GM19467 (cell line): ENCODE measurements at regions not wholly inside any gene's neighbourhood (a gene's known extent, or its start where the extent isn't known, plus 50 kb on each side); places are given as distances from the start of the nearest gene placed in this dataset.
"Not testable (repeated sequence)": the region's sequence is repeated elsewhere in the genome, so short reads cannot be mapped to it uniquely, and the experiment has no call there.

Source experiments
- ATAC-seq: cut with Tn5 transposase; IDR thresholded peaks from one replicate; pipeline ENCODE4 v1.9.1; 2021; ENCODE audit warnings: mild to moderate bottlenecking, moderate library complexity; ENCODE audit not compliant: unreplicated experiment

DNA sequence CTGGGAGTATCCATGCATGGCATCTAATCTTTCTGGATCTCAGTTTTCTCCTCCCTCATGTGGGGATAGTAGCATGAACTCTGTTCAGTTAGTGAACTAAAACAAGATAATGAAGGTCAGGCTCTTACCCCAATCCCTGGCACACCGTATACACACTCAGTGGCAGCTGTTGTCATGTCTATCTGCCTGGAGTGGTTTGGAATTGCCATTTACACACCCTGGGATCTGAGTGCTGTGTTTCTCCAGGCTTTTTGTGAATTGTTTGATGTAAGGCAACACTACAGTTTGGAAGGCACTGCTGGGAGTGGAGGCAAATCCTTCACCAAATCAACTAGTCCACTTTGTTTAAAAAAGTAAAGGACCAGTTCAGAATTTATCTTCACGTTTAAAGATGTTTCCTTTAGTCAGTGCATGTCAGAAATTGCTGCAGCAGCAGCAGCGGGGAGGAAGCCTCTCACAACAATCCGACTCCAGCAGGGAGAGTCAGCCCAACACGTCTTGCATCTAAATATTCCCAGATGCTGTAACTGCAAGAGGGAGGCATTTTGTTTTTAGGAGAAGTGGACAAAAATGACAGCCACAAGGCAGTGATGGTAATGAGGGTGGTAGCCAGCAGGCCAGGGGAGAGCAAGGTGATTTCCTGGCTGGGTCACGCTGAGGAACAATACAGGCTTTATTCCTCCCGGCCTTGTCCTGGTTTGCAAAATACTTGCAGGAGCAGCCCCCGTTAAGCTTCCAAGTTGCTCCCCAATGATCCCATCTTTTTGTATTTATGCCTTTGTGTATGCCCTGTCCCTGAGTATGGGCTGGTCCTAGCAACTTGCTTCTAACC is 128.5 kb upstream of the LRIG1 start:
- ATAC-seq = no peak

DNA sequence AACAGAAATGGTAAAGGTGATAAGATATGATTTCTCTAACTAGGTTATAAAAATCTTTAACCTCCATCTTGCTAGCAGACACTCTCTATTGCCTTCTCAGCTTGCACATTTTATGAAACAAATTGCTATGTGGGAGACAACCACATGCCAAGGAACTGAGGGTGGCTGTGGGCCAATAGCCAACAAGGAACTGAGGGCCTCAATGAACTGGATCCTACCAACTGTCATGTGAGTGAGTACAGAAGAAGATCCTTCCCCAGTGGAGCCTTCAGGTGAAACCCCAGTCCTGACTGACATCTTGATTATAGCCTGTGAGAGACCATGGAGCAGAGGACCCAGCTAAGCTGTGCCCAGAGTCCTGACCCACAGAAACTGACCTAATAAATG is 129.2 kb upstream of the LRIG1 start:
- no peak for ATAC-seq

DNA sequence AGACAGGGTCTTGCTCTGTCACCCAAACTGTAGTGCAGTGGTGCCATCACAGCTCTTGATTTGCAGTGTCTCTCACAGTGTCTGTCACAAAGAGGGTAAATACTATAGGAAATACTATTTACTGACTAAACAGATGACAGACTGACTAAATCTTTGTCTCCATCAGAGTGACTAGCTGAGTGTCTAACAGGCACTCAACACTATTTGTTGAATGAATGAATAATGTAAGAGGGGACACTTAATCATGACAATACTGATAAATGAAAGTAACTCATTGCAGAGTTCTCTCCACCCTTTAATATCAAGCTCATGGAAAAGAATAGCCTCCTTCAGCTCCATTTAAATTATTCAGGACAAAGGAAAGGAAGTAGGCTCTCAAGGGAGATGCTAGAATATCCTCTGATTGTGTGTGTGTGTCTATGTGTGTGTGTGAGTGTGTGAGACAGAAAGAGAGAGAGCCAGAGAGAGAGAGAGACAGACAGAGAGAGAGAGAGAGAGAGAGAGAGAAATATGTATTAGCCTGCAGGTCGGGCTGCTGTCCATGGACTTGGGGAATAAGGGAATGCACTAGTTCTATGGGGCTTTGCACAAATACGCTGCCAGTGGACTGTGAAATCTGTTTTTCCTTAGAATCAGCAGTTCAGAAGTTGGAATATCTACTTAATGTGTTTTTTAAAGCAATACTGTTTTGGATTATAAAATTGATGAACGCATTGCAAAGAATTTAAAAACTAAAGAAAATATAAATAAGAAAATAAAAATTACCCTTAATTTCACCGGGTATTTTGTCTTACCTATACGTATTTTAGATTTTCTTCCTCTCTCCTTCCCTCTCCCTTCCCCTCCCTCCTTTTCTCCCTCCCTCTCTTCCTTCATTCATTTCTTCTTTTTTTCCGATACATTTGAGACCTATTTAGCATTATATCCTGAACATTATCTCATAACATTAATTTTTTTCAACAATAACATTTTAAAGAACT is 132.9 kb upstream of the LRIG1 start:
- no peak for ATAC-seq

DNA sequence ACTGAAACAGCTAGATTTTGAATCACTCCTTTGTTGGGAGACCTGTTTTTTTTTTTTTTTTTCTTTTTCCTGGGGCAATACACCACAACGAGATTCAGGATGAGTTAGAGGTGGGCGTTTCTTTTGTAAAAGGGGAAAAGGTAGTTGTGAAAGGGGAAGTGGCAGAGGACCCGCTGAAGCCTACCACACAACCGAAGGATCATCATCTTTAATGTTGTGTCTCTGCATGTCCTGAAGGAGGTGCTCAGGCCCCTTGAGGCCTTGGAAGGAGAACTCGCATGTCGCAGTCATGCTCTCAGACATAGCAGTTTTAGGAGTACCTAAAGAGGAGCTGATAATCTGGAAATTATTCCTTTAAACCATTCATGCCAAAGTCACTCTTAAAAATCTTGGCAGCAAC is 137.9 kb upstream of the LRIG1 start:
- ATAC-seq = no peak

DNA sequence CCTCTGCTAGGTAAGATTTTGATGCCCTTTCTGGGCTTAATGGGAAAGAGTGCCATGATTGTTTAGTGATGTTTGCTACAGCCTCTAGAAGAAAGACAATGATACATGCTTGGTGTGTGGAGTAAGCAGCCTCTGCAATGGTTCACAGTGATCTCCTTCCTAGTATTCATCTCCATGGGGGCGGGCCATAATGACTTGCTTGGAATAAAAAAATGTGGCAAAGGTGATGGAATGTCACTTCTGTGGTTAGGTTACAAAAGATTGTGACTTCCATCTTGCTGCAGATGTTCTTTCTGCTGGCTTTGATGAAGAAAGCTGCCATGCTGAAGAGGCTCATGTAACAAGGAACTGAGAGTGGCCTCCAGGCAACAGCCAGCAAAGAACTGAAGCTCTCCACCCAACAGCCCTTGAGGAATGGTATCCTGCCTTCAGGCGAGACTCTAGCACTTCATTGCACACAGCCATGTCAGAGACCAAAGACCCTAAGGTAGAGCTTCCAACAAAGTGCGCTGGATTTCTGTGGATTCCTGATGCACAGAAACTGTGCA is 139.1 kb upstream of the LRIG1 start:
- ATAC-seq = no peak

DNA sequence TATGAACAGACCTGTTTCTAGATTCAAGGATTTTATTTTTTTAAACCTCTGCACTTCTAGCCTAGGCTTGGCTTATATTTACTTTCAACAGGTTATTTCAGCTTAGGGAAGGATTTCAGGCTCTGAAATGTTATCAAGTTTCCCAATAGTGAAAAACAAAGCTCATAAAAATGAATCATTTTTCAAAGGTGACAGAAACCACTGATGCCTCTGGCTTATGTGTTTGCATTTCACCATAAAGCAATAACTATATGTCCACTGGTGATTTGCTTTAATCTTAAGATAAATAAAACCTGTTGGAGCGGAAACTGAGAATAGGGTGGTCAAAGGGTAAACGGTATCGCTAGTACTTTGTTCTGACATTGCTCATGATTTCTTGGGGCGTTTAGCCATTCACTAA is 141.2 kb upstream of the LRIG1 start:
- no peak for ATAC-seq

DNA sequence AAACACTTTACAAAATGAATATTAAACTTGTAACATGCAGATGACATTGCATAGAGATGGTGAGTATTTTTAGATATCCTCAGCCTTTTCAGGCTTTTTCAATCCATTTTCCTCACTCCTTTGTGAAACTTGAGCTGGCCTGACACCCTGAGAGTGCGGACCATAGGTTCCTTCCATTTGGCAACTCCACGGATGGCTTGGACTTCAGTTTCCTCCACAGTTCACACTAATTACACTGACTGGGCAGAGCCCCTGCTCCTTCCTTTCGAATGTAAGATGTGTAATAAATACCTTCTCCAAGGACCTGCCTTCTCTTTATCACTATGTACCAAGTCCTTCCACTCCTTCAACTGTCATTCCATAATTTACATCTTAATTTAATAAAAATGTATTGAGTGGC is 141.7 kb upstream of the LRIG1 start:
- ATAC-seq = no peak

DNA sequence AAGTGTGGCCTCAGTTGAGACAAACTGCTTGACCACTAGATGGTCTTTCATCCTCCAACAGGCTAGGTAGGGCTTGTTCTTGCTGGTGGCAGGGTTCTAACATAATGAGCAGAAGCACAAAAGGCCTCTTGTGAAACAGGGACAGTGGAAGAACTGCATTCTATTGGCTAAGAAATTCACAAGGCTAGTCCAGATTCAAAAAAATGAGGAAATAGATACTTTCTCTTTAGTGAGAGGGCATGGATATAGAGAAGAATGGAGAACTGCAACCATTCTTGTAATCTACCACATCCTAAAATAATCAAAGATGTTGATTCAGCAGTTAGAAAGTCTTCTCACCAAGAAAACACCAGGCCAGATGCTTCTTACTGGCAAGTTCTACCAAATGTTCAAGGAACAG is 143.7 kb upstream of the LRIG1 start:
- ATAC-seq = no peak

DNA sequence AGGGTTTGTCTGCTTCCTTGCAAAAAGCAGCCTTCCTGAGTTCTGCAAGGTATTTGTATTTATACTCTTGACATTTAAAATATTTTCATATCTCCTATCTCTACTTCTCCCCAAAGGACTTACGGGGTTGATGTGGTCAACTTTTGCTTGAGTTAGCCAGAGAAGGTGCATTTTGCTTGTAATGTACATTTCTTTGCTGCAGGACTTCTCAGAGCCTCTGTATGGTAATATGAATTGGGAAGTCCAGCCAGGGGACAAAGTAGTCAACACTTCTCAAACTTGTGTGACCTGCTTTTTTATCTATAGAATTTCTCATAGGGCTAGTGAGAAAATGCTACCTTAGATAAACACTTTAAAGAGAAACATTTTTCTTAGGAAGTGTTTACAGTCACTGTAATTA is 148.2 kb upstream of the LRIG1 start:
- no peak for ATAC-seq

DNA sequence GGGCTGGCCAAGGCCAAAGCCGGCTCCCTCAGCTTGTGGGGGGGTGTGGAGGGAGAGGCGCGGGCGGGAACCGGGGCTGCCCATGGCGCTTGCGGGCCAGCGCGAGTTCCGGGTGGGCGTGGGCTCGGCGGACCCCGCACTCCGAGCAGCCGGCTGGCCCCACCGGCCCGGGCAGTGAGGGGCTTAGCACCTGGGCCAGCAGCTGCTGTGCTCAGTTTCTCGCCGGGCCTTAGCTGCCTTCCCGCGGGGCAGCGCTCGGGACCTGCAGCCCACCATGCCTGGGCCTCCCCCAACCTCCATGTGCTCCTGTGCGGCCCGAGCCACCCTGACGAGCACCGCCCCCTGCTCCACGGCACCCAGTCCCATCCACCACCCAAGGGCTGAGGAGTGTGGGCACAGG is 150.7 kb upstream of the LRIG1 start:
- not testable (repeated sequence) for ATAC-seq

DNA sequence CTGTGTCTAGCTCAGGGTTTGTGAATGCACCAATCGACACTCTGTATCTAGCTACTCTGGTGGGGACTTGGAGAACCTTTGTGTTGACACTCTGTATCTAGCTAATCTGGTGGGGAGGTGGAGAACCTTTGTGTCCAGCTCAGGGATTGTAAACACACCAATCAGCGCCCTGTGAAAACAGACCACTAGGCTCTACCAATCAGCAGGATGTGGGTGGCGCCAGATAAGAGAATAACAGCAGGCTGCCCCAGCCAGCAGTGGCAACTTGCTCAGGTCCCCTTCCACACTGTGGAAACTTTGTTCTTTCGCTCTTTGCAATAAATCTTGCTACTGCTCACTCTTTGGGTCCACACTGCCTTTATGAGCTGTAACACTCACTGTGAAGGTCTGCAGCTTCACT is 151.3 kb upstream of the LRIG1 start:
- not testable (repeated sequence) for ATAC-seq

DNA sequence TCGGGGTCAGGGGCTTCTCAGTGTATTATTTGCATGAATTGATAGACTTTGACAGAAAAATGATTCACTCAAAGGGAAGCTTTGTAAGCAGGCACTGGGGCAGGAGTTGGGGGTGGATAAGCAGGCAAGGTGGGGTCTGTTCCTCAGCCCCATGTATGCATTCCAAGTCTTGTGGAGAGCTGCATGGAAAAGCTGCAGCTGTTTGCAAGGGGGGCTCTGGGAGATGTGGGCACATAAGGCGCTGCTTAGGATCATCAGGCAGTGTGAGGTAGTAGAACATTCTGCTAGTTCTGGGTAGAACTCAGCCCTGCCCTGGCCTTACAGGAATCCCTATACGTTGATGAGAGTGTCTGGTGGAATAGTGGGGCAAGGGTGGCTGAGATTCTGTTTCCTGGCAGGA is 154.2 kb upstream of the LRIG1 start:
- ATAC-seq = no peak

DNA sequence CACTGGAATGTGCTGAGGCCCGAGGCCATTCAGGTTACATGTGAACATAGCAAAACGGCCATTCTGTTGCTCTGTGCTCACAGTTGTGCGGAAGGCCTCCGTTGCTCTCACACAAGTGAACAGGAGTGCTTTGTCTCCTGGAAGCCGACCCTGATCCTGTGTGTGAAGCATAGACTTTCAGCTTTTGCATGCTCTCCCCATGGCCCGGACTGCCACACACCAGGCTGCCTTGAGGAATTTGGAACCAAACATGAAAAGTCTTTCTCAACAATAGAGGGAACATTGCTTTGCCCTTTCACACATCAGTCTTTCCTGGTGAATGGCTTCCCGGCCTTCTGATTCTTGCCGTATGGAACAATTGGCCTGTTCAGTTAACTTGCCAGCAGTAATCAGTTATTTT is 154.8 kb upstream of the LRIG1 start:
- ATAC-seq = no peak

DNA sequence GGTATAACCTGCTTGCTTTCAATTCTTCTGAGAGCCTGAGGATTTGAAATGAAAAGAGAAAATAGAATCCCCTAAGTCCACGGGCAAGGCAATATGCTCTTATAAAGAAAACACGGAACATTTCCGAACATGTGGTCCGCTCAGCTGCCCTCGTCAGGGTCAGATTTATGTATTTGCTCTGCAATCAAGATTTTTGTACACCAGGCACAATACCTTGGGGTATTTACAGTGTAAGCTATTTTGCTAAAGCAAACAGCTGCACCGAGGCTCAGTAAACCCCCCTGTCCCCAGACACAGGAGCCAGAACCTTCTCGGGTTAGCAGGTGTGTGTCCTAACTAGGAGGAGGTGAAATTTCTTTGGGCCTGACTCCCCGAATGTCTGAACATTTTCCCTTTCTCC is 155.8 kb upstream of the LRIG1 start:
- ATAC-seq = no peak

DNA sequence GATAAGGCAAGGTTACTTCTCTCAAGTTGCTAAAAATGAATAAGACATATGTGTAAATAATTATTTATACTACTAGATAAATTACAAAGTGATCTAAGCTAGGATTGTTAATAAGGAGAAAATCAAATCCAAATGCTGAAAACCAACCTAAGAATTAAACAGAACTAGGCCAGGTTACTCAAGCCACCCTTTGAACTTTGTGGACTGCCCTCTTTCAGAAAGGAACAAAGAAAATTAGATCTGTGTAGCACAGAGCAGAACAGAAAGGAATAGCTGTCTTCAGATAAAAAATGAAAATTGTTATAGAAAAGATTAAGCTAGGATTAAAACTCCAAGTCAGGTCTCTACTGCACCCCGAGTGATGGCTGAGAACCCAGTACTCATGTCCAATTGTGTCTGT is 158.2 kb upstream of the LRIG1 start:
- ATAC-seq = no peak

DNA sequence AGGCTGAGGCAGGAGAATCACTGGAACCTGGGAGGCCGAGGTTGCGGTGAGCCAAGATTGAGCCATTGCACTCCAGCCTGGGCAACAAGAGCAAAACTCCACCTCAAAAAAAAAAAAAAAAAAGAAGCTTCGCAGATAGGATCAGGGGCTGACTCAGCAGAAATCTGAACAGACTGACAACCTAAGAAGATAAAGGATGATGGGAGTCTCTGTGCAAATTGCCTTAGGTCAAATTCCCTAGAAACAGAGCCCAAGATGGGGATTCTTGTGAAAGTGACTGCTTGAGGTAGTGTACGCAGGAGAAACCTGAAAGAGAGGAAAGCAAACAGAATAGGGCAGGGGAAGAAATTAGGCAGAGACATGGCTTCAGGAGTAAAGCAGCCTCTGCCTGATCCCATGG is 160.8 kb upstream of the LRIG1 start:
- no peak for ATAC-seq

DNA sequence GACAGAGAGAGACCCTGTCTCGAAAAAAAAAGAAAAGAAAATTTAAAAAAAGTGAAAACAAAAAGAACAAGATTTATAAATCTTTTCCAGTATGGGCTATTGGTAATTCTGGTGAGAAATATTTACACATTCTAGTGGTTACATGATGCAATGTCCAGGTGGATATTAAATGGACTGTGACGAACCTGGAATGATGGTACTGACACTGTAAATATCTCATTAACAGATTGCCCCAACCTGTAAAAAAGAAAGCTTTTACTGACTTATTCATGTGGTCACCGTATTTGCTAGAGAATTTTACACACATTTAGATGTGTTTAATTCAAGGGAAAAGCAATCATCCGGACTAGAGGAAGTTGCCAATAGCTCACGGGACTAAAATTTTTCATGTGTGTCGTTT is 162.1 kb upstream of the LRIG1 start:
- ATAC-seq = no peak

DNA sequence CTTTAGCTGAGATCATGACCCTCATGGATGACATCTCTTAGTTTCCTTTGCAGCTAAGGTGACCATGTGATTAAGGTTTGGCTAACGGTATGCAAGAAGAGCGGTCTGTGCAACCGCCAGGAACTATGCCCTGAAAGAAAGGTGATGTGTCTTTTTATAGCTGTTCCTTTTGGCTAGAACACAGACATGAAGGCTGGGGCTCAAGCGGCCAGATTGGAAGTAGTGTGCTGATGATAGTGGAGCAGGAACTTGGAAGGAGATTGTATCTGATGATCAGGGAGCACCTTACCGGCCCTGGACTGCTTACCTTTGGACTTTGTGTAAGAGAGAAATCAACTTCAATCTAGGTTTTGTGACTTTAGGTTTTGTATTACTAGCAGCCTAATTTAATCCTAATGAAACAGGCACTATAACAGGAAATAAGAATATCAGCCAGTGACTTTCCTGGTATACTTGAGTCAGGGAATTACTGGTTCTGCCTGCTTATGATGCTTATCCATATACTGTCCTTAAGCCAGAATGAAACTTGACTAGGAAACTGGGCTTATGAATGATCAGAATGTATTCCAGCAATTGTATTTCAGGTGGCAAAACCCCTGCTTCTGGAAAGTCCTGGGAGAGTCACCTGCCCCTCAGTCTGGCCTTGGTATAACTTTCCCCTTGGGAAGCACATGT is 164.3 kb upstream of the LRIG1 start:
- no peak for ATAC-seq

DNA sequence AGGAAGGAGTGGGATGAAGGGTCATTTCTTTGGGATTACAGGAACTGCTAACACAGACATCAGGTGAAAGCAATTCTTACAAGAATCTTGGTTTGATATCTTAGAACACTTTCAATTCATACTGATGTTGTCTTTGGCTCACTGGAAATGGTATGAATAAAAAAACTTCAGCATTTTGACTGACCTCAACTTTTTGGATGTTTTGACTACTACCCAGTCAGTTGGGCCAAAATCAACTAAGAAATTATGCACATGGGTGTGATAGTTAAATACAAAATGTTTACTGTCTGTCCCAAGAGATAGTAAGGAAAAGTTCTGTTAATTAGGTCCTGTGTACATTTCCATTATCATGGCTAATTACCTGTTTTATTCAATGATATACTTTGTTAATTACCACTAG is 165.5 kb upstream of the LRIG1 start:
- no peak for ATAC-seq

DNA sequence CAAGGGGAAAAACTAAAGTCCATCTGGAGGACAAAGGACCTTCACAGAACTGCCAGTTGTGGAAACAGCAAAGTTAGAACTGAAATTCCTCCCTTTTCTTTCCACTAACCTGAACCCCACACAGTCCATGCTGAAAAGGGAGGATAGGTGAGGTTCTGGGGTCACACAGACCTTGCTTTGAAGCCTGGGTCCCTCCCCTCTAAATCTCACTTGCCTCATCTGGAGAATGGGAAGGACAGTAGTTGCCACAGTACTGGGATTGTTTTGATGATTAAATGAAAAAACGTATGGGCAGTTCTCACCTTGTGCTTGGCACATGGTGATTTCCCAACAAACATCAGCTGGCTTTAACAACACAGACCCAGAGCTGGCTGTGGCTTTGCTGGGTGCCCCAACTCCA is 166.4 kb upstream of the LRIG1 start:
- no peak for ATAC-seq

DNA sequence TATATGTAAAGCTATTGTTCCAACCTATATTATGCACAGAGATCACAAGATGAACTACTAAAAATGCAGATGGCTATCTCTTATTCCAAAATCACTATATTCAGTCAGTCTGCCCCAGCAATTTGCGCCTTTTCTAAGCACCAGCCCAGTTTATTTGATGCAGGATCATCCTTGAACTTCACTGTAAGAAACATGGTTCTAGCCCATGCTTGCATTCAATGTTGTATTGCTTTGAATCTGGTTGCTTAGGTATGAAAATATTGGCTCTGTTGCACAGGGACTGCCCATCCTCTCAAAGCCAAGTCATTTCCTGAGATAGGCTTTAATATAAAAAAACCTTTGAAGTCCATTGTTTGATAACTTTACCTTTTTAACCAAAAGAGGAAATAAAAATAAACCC is 170.5 kb upstream of the LRIG1 start:
- ATAC-seq = no peak
